HAP-1 (cell line): ENCODE measurements at regions not wholly inside any gene's neighbourhood (a gene's known extent, or its start where the extent isn't known, plus 50 kb on each side); places are given as distances from the start of the nearest gene placed in this dataset.

Source experiments
- DNase-seq, 2 experiments: peaks; one replicate each; pipeline ENCODE4 v3.0.0-alpha.2; 2016 to 2020; ENCODE audit warnings: low spot score in 2 of 2
- H3K27me3 ChIP-seq: fragments of 250-450 bp; sonication (Bioruptor Pico); 2 replicates; pipeline ENCODE4 v1.5.1; 2020; ENCODE audit warnings: low read depth, mild to moderate bottlenecking, moderate library complexity
- H3K36me3 ChIP-seq: fragments of 250-450 bp; sonication (Bioruptor Pico); replicated peaks from 2 replicates; pipeline ENCODE4 v1.5.1; 2020; ENCODE audit warnings: mild to moderate bottlenecking
- H3K4me1 ChIP-seq: fragments of 250-450 bp; sonication (Bioruptor Pico); 2 replicates; pipeline ENCODE4 v1.5.1; 2020; ENCODE audit warnings: mild to moderate bottlenecking
- H3K4me3 ChIP-seq: fragments of 250-450 bp; sonication (Bioruptor Pico); 2 replicates; pipeline ENCODE4 v1.5.1; 2020; ENCODE audit warnings: mild to moderate bottlenecking, moderate library complexity
- H3K9me3 ChIP-seq: fragments of 250-450 bp; sonication (Bioruptor Pico); 2 replicates; pipeline ENCODE4 v1.5.1; 2020; ENCODE audit warnings: mild to moderate bottlenecking, moderate library complexity
- in situ Hi-C: fragments of 300-500 bp; cut with MboI; formaldehyde crosslinking; loops from 3 replicates; pipeline ENCODE4 v1.14.3; 2020; ENCODE audit warnings: low sequenced_read_pairs, inconsistent platforms, mixed read lengths

DNA sequence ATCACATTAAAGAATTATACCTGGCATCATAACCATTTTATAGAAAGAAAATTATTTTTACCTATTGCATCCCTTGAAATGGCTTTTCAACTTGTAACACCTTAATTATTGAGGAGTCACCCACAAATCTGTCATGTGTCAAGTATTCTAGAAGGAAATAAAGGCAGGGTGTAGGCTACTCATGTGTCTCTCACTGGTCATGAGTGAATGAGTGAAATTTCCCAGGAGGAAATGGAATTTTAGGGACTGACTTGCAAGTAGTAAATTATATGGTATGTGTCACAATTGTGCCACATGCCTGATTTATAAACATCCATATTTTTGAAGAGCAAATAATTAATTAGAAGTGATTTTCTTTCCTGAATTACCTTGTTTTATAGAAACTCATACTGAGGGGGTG lies 310.5 kb upstream of the ADAMTS9 start:
- Histone ChIP-seq H3K36me3 (no peaks in the 10 kb centered on the region), H3K4me1 (no peaks in the 10 kb centered on the region)
- in situ Hi-C loops: no loop called here

GRCh38 chr3:64995857-64996551 lies 308.2 kb upstream of the ADAMTS9 start:
- no peak overlapping the region for H3K4me3 ChIP-seq
- in situ Hi-C loops: no loop called here
- 0 out of 2 replicates have a peak, but pooled peaks cover 2% of the 10 kb centered on the region for H3K4me1 ChIP-seq
- H3K36me3 ChIP-seq: no peaks in the 10 kb centered on the region
- no peaks in the 10 kb centered on the region for H3K9me3 ChIP-seq
- H3K27me3 ChIP-seq: peaks cover 5% of the 10 kb centered on the region
- DNase-seq: no peak

More for the DNA sequence above, 310.5 kb upstream of the ADAMTS9 start:
- H3K27me3 ChIP-seq: no peaks in the 10 kb centered on the region
- DNase-seq: no peak
- no peak overlapping the region for H3K4me3 ChIP-seq
- no peaks in the 10 kb centered on the region for H3K9me3 ChIP-seq

DNA sequence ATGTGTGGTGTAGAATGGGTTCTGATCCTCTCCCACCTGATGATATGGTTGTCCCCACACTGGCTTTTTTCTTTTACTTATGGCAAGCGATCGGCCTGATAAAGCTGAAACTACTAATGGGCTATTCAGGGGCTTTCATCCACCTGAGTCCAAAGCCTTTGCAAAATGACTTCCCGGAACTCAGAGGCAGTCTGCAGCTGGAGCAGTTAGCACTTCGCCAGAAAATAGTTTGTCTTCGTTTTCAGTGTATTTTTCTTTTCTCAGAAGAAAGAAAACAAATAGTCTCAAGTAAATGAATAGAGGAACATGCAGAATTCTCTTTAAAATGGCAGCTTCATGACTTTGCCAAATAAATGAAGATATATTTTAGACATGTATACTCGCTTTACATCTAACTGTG lies 306.0 kb upstream of the ADAMTS9 start:
- Histone ChIP-seq H3K4me3 (no peak overlapping the region), H3K36me3 (no peaks in the 10 kb centered on the region), H3K27me3 (peaks cover 6% of the 10 kb centered on the region), H3K9me3 (no peaks in the 10 kb centered on the region), H3K4me1 (0 out of 2 replicates have a peak, but pooled peaks cover 2% of the 10 kb centered on the region)
- in situ Hi-C loops: no loop called here
- no peak for DNase-seq

DNA sequence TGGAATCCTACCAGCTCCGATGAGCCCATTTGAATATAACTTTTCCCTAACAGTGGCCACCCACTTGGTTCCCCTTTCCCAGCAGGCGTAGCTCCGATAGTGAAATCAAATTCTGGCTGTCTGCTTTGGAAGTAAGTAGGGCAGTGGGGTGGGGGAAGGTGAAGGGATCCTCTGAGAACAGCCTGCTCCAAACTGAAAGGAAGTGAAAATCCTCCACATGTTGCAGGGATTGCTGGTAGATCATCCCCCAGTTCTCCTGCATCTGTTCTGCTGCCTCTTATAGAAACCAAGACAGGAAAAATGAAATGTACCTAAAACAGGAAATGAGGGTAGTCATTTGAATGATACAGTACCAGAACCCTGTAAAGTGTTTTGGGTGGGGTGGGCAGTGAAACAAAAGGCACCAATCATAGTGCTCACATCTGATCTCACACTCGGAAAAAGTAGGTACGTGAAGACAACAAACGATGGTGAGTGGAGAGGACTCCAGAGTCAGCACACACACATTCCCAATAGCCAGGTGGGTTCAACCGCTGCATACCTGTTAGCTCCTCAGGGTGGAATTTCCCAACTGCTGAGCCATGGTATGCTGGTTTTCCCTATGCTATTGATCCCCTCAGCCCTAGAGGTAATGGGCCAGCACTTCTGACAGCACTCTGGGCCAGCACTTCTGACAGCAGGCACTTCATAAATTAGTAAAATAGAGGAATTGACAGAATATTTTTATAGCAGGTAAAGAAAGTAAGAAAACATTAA lies 304.9 kb upstream of the ADAMTS9 start:
- H3K9me3 ChIP-seq: no peaks in the 10 kb centered on the region; the same call in 1 of the 2 replicates
- DNase-seq: no peak
- H3K4me1 ChIP-seq: 0 out of 2 replicates have a peak, but pooled peaks cover 2% of the 10 kb centered on the region
- H3K27me3 ChIP-seq: peaks cover 6% of the 10 kb centered on the region
- H3K36me3 ChIP-seq: no peaks in the 10 kb centered on the region
- in situ Hi-C loops: no loop called here
- H3K4me3 ChIP-seq: no peak overlapping the region

GRCh38 chr3:64988188-64988587 lies 300.4 kb upstream of the ADAMTS9 start:
- H3K4me1 ChIP-seq: 0 out of 2 replicates have a peak, but pooled peaks cover 2% of the 10 kb centered on the region
- no peak for DNase-seq
- H3K9me3 ChIP-seq: no peaks in the 10 kb centered on the region; the same call in 1 of the 2 replicates
- no peak overlapping the region for H3K4me3 ChIP-seq
- in situ Hi-C loops: no loop called here
- H3K27me3 ChIP-seq: peaks cover 6% of the 10 kb centered on the region
- H3K36me3 ChIP-seq: no peaks in the 10 kb centered on the region

- H3K4me1 ChIP-seq: 0 out of 2 replicates have a peak, but pooled peaks cover 2% of the 10 kb centered on the region
- H3K9me3 ChIP-seq: no peaks in the 10 kb centered on the region; the same call in 1 of the 2 replicates
- no peak overlapping the region for H3K4me3 ChIP-seq
- no peaks in the 10 kb centered on the region for H3K36me3 ChIP-seq
- in situ Hi-C loops: no loop called here
- H3K27me3 ChIP-seq: peaks cover 6% of the 10 kb centered on the region
- DNase-seq: no peak
These were observed 299.9 kb upstream of the ADAMTS9 start for GRCh38 chr3:64987726-64988125.

- H3K27me3 ChIP-seq: no peaks in the 10 kb centered on the region; the same call in 1 of the 2 replicates
- in situ Hi-C loops: no loop called here
- no peaks in the 10 kb centered on the region for H3K36me3 ChIP-seq
- H3K9me3 ChIP-seq: no peaks in the 10 kb centered on the region; the same call in 1 of the 2 replicates
- no peak overlapping the region for H3K4me3 ChIP-seq
- no peaks in the 10 kb centered on the region for H3K4me1 ChIP-seq
- no peak for DNase-seq
These were observed 297.3 kb upstream of the ADAMTS9 start for GRCh38 chr3:64985072-64985471.

- no peaks in the 10 kb centered on the region for H3K36me3 ChIP-seq
- no peaks in the 10 kb centered on the region; the same call in 1 of the 2 replicates for H3K9me3 ChIP-seq
- H3K4me3 ChIP-seq: no peak overlapping the region
- H3K27me3 ChIP-seq: no peaks in the 10 kb centered on the region
- no peak for DNase-seq
- in situ Hi-C loops: no loop called here
- H3K4me1 ChIP-seq: no peaks in the 10 kb centered on the region
These were observed 296.0 kb upstream of the ADAMTS9 start for GRCh38 chr3:64983583-64984359.

- Histone ChIP-seq H3K4me1 (no peaks in the 10 kb centered on the region), H3K27me3 (no peaks in the 10 kb centered on the region), H3K9me3 (no peaks in the 10 kb centered on the region), H3K36me3 (no peaks in the 10 kb centered on the region), H3K4me3 (no peak overlapping the region)
- in situ Hi-C loops: no loop called here
- DNase-seq: no peak
These were observed 289.7 kb upstream of the ADAMTS9 start for GRCh38 chr3:64977308-64978100.

- H3K4me1 ChIP-seq: no peaks in the 10 kb centered on the region
- no peaks in the 10 kb centered on the region for H3K36me3 ChIP-seq
- no peaks in the 10 kb centered on the region for H3K9me3 ChIP-seq
- in situ Hi-C loops: no loop called here
- H3K27me3 ChIP-seq: no peaks in the 10 kb centered on the region
- no peak overlapping the region for H3K4me3 ChIP-seq
- DNase-seq: no peak
These were observed 288.7 kb upstream of the ADAMTS9 start for GRCh38 chr3:64976456-64976855.

GRCh38 chr3:64975147-64975546 lies 287.3 kb upstream of the ADAMTS9 start:
- Histone ChIP-seq H3K4me1 (no peaks in the 10 kb centered on the region), H3K4me3 (no peak overlapping the region), H3K36me3 (no peaks in the 10 kb centered on the region), H3K27me3 (no peaks in the 10 kb centered on the region), H3K9me3 (no peaks in the 10 kb centered on the region)
- DNase-seq: no peak
- in situ Hi-C loops: no loop called here

- no peaks in the 10 kb centered on the region for H3K4me1 ChIP-seq
- no peak overlapping the region for H3K4me3 ChIP-seq
- no peaks in the 10 kb centered on the region for H3K27me3 ChIP-seq
- H3K9me3 ChIP-seq: no peaks in the 10 kb centered on the region
- no peaks in the 10 kb centered on the region for H3K36me3 ChIP-seq
- in situ Hi-C loops: no loop called here
- no peak for DNase-seq
These were observed 286.6 kb upstream of the ADAMTS9 start for GRCh38 chr3:64974401-64974800.

DNA sequence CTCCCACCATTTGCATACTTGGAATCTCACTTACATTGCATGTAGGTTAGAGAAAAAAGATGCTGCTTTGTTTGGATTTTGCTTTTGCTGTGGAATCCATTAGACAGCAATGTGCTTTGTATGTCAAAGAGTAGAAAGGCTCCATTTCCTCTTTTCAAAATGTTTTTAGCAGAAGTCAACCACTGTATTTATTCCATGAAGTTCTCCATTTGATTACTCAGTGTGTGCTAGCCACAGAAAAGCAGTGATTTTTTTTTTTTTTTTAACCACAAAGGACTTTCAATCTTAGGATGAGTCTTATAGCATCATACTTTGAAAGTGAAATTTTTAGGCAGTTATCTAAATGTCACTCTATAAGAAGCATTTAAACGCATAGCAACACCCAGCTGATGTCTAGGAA lies 285.0 kb upstream of the ADAMTS9 start:
- Histone ChIP-seq H3K36me3 (no peaks in the 10 kb centered on the region), H3K27me3 (no peaks in the 10 kb centered on the region), H3K9me3 (no peaks in the 10 kb centered on the region), H3K4me1 (no peaks in the 10 kb centered on the region), H3K4me3 (no peak overlapping the region)
- in situ Hi-C loops: no loop called here
- DNase-seq: no peak
